ENCODE measurements at regions not wholly inside any gene's neighbourhood (a gene's known extent, or its start where the extent isn't known, plus 50 kb on each side); places are given as distances from the start of the nearest gene placed in this dataset.
"Not testable (repeated sequence)": the region's sequence is repeated elsewhere in the genome, so short reads cannot be mapped to it uniquely, and the experiment has no call there.

DNA sequence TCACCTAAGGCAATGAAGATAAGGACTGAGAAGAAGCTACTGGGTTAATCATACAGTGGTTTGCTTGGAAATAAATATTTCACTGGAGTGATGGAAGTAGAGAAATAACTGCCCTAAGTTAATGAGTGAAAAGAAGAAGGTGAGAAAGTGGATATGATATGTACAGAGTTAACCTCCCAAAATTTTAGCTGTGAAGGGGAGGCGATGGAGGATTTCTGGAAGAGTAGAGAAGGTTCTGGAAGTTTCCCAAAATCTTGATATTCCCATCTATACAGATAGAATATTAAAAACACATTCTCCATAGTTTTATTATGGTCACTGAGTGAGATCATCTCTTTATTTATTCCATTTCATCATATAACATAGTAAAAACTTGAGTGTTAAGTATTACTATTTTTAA, 296.6 kb upstream of the RGPD4 start:
- no TSS peak for BruUV-seq (replicated peaks)
- Mint-ChIP-seq H3K27ac (ENCODE audit: unreplicated experiment) (no peak overlapping the region), H3K4me1 (ENCODE audit: low read depth, unreplicated experiment) (no peaks in the 10 kb centered on the region), H3K27me3 (ENCODE audit: unreplicated experiment) (no peaks in the 10 kb centered on the region), H3K36me3 (ENCODE audit: insufficient read depth, unreplicated experiment) (no peaks in the 10 kb centered on the region), H3K4me3 (ENCODE audit: low read depth, unreplicated experiment) (no peak overlapping the region), H3K9me3 (ENCODE audit: low read depth, unreplicated experiment) (peaks cover 19% of the 10 kb centered on the region)
- CTCF ChIA-PET = no interaction called here
- DNase-seq = no peak
- TF ChIP-seq, protein P1, sequence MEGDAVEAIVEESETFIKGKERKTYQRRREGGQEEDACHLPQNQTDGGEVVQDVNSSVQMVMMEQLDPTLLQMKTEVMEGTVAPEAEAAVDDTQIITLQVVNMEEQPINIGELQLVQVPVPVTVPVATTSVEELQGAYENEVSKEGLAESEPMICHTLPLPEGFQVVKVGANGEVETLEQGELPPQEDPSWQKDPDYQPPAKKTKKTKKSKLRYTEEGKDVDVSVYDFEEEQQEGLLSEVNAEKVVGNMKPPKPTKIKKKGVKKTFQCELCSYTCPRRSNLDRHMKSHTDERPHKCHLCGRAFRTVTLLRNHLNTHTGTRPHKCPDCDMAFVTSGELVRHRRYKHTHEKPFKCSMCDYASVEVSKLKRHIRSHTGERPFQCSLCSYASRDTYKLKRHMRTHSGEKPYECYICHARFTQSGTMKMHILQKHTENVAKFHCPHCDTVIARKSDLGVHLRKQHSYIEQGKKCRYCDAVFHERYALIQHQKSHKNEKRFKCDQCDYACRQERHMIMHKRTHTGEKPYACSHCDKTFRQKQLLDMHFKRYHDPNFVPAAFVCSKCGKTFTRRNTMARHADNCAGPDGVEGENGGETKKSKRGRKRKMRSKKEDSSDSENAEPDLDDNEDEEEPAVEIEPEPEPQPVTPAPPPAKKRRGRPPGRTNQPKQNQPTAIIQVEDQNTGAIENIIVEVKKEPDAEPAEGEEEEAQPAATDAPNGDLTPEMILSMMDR (IDR thresholded peaks at IDR 0.05; ENCODE audit: unreplicated experiment) = no peak
- intact Hi-C loops (cut with micrococcal nuclease; ENCODE audit: unreplicated experiment) = no loop called here

DNA sequence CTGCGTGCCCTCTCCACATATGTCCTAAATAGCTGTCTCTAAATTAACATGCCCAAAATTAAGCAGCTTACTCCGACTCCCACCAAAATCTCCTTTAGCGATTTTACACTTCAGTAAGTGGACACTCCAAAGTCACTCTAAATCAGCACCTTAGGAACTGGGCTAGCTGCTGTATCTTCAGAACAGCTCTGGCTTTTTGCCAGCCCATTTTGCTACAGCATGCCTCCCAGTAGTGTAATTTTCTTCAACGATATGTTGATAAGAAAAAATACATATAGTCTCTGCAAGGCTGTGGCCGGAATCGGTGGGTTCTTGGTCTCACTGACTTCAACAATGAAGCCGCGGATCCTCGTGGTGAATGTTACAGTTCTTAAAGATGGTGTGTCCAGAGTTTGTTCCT, 291.8 kb upstream of the RGPD4 start:
- peaks cover 22% of the 10 kb centered on the region for H3K9me3 Mint-ChIP-seq (ENCODE audit: low read depth, unreplicated experiment)
- H3K4me3 Mint-ChIP-seq (ENCODE audit: low read depth, unreplicated experiment) = no peak overlapping the region
- no peaks in the 10 kb centered on the region for H3K4me1 Mint-ChIP-seq (ENCODE audit: low read depth, unreplicated experiment)
- H3K36me3 Mint-ChIP-seq (ENCODE audit: insufficient read depth, unreplicated experiment) = no peaks in the 10 kb centered on the region
- no peak for DNase-seq
- CTCF ChIA-PET = no interaction called here
- intact Hi-C loops (cut with micrococcal nuclease; ENCODE audit: unreplicated experiment) = no loop called here
- H3K27ac Mint-ChIP-seq (ENCODE audit: unreplicated experiment) = no peak overlapping the region
- no peaks in the 10 kb centered on the region for H3K27me3 Mint-ChIP-seq (ENCODE audit: unreplicated experiment)
- TF ChIP-seq, protein P1 (IDR thresholded peaks at IDR 0.05; ENCODE audit: unreplicated experiment) = no peak
- no TSS peak for BruUV-seq (replicated peaks)

DNA sequence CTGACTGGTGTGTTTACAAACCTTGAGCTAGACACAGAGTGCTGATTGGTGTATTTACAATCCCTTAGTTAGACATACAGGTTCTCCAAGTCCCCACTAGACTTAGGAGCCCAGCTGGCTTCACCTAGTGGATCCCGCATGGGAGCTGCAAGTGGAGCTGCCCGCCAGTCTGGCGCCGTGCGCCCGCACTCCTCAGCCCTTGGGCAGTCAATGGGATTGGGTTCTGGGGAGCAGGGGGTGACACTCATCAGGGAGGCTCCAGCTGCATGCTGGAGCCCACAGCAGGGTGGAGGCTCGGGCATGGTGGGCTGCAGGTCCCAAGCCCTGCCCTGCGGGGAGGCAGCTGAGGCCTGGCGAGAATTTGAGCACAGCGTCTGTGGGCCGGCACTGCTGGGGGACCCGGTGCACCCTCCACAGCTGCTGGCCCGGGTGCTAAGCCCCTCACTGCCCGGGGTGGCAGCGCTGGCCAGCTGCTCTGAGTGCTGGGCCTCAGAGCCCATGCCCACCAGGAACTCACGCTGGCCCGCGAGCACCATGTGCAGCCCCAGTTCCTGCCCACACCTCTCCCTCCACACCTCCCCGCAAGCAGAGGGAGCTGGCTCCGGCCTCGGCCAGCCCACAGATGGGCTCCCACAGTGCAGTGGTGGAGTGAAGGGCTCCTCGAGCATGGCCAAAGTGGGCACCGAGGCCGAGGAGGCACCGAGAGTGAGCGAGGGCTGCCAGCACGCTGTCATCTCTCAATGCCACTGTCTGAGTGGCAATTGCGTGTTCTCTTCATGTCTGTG, 290.6 kb upstream of the RGPD4 start:
- H3K27me3 Mint-ChIP-seq (ENCODE audit: unreplicated experiment) = not testable (repeated sequence)

DNA sequence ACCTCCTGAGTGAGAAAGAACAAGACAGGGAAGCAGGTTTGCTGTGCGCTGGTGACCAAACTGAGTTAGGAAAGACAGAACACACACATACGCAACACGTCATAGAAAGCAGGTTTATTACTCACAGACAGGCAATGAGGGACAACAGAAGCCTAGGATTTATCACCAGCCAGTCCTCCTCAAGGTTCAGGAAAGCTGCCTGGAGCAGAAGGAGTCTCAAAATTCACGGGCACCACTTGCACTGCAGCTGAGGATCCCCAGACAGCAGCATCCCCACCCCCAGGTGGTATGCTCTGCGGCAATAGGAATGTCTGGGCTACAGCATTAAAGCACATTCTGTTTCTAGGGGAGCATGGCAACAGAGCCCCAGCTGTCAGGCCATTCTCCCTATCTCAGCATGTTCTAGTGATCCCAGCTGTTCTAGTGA, 284.4 kb upstream of the RGPD4 start:
- intact Hi-C loops (cut with micrococcal nuclease; ENCODE audit: unreplicated experiment) = no loop called here
- no peak overlapping the region for H3K27ac Mint-ChIP-seq (ENCODE audit: unreplicated experiment)
- no peak overlapping the region for H3K4me3 Mint-ChIP-seq (ENCODE audit: low read depth, unreplicated experiment)
- H3K9me3 Mint-ChIP-seq (ENCODE audit: low read depth, unreplicated experiment) = peaks cover 9% of the 10 kb centered on the region
- TF ChIP-seq, protein P1 (IDR thresholded peaks at IDR 0.05; ENCODE audit: unreplicated experiment) = no peak
- H3K4me1 Mint-ChIP-seq (ENCODE audit: low read depth, unreplicated experiment) = no peaks in the 10 kb centered on the region
- DNase-seq = no peak
- H3K27me3 Mint-ChIP-seq (ENCODE audit: unreplicated experiment) = no peaks in the 10 kb centered on the region
- BruUV-seq (replicated peaks) = no TSS peak
- no peaks in the 10 kb centered on the region for H3K36me3 Mint-ChIP-seq (ENCODE audit: insufficient read depth, unreplicated experiment)
- CTCF ChIA-PET = no interaction called here

More for the DNA sequence above, 290.6 kb upstream of the RGPD4 start:
- H3K36me3 Mint-ChIP-seq (ENCODE audit: insufficient read depth, unreplicated experiment); H3K27ac Mint-ChIP-seq (ENCODE audit: unreplicated experiment); BruUV-seq (replicated peaks); intact Hi-C loops (cut with micrococcal nuclease; ENCODE audit: unreplicated experiment); DNase-seq; CTCF ChIA-PET; H3K4me3 Mint-ChIP-seq (ENCODE audit: low read depth, unreplicated experiment); H3K4me1 Mint-ChIP-seq (ENCODE audit: low read depth, unreplicated experiment): not testable (repeated sequence)
- H3K9me3 Mint-ChIP-seq (ENCODE audit: low read depth, unreplicated experiment) = peaks cover 23% of the 10 kb centered on the region

DNA sequence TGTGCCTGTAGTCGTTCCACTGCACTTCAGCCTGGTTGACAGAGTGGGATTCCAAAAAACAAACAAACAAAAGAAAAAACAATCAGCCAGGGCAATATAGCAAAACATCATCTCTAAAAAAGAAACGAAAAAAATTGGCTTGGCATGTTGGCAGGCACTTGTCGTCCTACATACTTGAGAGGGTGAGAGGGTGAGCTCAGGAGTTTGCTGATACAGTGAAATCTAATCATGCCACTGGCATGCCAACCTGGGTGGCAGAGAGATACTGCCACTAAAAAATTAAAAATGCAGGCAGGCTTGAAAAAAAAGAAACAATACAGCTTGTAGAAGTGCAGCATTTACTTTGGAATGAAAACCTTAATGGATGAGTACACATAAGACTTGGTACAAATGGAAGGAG, 282.9 kb upstream of the RGPD4 start:
- TF ChIP-seq, protein P1 (IDR thresholded peaks at IDR 0.05; ENCODE audit: unreplicated experiment) = no peak
- peaks cover 4% of the 10 kb centered on the region for H3K9me3 Mint-ChIP-seq (ENCODE audit: low read depth, unreplicated experiment)
- H3K27ac Mint-ChIP-seq (ENCODE audit: unreplicated experiment) = no peak overlapping the region
- CTCF ChIA-PET = no interaction called here
- BruUV-seq (replicated peaks) = no TSS peak
- intact Hi-C loops (cut with micrococcal nuclease; ENCODE audit: unreplicated experiment) = no loop called here
- no peaks in the 10 kb centered on the region for H3K36me3 Mint-ChIP-seq (ENCODE audit: insufficient read depth, unreplicated experiment)
- H3K4me1 Mint-ChIP-seq (ENCODE audit: low read depth, unreplicated experiment) = no peaks in the 10 kb centered on the region
- no peak for DNase-seq
- H3K27me3 Mint-ChIP-seq (ENCODE audit: unreplicated experiment) = no peaks in the 10 kb centered on the region
- no peak overlapping the region for H3K4me3 Mint-ChIP-seq (ENCODE audit: low read depth, unreplicated experiment)
